ENCODE measurements at regions not wholly inside any gene's neighbourhood (a gene's known extent, or its start where the extent isn't known, plus 50 kb on each side); places are given as distances from the start of the nearest gene placed in this dataset.

- no peak overlapping the region for H3K4me3 ChIP-seq (replicated peaks; ENCODE audit: low read depth, low read length)
- TF ChIP-seq, protein P1, sequence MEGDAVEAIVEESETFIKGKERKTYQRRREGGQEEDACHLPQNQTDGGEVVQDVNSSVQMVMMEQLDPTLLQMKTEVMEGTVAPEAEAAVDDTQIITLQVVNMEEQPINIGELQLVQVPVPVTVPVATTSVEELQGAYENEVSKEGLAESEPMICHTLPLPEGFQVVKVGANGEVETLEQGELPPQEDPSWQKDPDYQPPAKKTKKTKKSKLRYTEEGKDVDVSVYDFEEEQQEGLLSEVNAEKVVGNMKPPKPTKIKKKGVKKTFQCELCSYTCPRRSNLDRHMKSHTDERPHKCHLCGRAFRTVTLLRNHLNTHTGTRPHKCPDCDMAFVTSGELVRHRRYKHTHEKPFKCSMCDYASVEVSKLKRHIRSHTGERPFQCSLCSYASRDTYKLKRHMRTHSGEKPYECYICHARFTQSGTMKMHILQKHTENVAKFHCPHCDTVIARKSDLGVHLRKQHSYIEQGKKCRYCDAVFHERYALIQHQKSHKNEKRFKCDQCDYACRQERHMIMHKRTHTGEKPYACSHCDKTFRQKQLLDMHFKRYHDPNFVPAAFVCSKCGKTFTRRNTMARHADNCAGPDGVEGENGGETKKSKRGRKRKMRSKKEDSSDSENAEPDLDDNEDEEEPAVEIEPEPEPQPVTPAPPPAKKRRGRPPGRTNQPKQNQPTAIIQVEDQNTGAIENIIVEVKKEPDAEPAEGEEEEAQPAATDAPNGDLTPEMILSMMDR (IDR thresholded peaks at IDR 0.05; ENCODE audit: low read length, missing control alignments): no peak
- no peak for DNase-seq (ENCODE audit: low read depth)
These were observed 732.7 kb downstream of the SEMA5A start for GRCh38 chr5:8813180-8813579.

DNA sequence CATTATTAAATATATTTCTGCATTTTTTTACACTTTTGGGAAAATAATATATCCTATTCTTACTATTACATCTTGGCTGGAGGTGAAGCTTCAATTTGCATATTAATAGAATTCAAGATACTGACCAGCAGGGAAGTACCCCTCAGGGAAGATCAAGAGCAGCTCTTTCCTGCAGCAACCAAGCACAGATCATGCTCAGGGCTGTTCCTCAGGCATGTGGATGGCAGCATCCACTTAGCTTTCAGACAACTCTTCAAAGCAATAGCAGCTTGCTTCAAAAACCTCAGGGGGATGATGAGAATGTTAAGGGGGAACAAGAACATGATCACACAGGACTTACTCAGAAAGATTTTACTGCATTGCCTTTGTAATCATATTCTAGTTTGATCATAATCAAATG, 731.8 kb downstream of the SEMA5A start:
- DNase-seq (ENCODE audit: low read depth): no peak
- TF ChIP-seq, protein P1 (IDR thresholded peaks at IDR 0.05; ENCODE audit: low read length, missing control alignments): no peak
- H3K4me3 ChIP-seq (replicated peaks; ENCODE audit: low read depth, low read length): no peak overlapping the region

DNA sequence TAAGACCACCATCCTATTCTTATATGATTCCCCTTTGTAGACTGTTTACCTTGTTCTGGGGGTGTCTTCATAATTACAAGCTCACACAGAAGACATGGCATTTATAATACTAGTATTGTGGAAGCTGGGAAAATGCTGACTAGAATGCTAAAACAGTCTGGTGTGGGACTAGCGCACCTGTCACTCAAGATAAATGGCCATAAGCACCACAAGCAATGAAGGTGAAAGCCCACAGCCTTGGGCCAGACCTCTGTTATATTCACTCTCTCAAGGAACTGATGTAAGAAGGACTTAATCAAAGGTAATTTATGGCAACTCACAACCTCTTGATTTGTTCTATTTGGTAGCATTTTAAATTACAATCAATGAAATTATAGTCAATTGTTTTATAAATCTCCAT, 721.5 kb downstream of the SEMA5A start:
- no peak overlapping the region for H3K4me3 ChIP-seq (replicated peaks; ENCODE audit: low read depth, low read length)
- TF ChIP-seq, protein P1 (IDR thresholded peaks at IDR 0.05; ENCODE audit: low read length, missing control alignments): no peak
- no peak for DNase-seq (ENCODE audit: low read depth)

DNA sequence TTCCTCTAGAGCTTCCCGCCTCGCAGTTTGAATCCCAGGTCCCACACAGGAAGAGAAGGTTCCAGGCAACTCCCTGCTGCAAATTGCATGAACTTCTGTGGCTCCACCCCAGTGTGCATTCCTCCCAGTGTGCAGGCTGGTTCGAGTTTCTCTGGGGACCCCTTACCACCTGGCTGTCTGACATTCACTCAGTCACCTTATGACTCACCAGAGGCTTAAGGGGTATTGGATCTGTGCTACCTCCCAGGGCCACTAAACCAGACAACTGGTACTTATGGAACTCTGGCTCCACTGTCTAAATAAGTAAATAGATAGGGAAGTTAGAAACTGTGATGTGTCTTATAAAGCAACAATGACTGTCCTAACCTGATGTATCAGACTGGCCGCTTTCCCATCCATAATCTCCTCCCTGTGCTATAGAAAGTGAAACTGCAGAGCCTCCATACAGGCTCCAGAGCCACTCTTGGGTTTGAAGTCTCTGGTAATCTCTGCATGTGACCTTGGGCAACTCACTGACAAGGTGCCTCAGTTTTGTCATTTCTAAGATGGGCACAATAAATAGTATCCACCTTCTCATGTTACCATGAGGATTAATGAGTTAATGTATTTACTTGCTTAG, 720.6 kb downstream of the SEMA5A start:
- TF ChIP-seq, protein P1 (IDR thresholded peaks at IDR 0.05; ENCODE audit: low read length, missing control alignments): no peak
- DNase-seq (ENCODE audit: low read depth): no peak
- H3K4me3 ChIP-seq (replicated peaks; ENCODE audit: low read depth, low read length): no peak overlapping the region

DNA sequence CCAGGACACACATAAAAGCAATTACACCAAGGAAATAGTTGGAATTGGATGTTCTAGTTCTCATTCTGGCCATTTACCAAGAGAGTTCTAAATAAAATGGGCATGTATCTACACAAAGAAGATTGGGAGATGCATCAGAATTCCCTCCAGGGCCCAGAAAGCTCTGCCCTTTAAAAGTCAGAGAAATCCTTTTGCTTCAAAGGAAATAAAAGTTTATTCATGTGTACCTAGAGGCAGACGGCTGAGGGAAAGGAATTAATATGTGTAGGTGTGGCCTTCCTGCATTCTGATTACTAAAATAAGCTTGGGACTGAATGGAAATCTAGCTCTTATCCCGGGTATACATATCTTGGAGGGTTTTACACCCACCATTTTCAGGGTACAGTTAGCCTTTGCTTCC, 719.4 kb downstream of the SEMA5A start:
- no peak for DNase-seq (ENCODE audit: low read depth)
- TF ChIP-seq, protein P1 (IDR thresholded peaks at IDR 0.05; ENCODE audit: low read length, missing control alignments): no peak
- H3K4me3 ChIP-seq (replicated peaks; ENCODE audit: low read depth, low read length): no peak overlapping the region

DNA sequence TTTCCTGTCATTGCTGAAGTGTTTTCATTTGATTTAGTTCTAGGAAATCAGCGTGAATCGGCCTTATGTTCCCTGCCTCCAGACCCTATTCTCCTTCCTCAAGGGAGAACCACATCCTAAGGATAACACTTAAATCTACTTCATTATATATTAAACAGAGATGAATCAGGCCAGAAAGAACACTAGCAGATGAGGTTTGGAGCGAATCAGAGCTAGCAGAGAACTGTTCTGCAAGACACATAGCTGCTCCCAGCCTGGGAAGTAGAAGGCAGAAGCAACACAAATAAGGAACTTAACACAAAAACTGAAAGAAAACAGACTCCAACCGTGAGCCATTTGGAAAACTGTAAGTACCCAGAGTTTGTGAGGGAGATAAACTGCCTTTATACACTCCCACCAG, 718.2 kb downstream of the SEMA5A start:
- peak; percentile 24 for DNase-seq (ENCODE audit: low read depth)
- TF ChIP-seq, protein P1 (IDR thresholded peaks at IDR 0.05; ENCODE audit: low read length, missing control alignments): no peak
- no peak overlapping the region for H3K4me3 ChIP-seq (replicated peaks; ENCODE audit: low read depth, low read length)

Measured in fibroblast of pulmonary artery (primary cell).